HCT116 (cell line): ENCODE measurements at regions not wholly inside any gene's neighbourhood (a gene's known extent, or its start where the extent isn't known, plus 50 kb on each side); places are given as distances from the start of the nearest gene placed in this dataset.

Source experiments
- ATAC-seq: fragments of 200-7000 bp; cut with Tn5 transposase; 2 replicates; pipeline ENCODE4 v1.9.1; 2020; ENCODE audit warnings: mild to moderate bottlenecking, moderate library complexity
- BruUV-seq: library from RNA; stranded (reverse); fragments of 400-500 nt; replicated peaks from 2 replicates; lab custom pipeline; 2021; lab: Mats Ljungman, UMichigan
- CTCF ChIA-PET: fragments of 300-600 bp; sonication (Branson Sonifier 250); formaldehyde crosslinking; loops from one replicate; lab custom pipeline; 2021; ENCODE audit warnings: antibody characterized with exemption; lab: Charles Lee
- POLR2A ChIA-PET: fragments of 300-600, 350-600 bp; sonication (Branson Sonifier 250); formaldehyde crosslinking; loops from one replicate; lab custom pipeline; 2021; ENCODE audit warnings: antibody characterized with exemption; lab: Charles Lee
- RAD21 ChIA-PET, 2 experiments: fragments of 300-600 bp; sonication (Branson Sonifier 250); formaldehyde crosslinking; loops; one replicate each; lab custom pipeline; 2023; ENCODE audit warnings: low total read pairs in 2 of 2; ENCODE audit not compliant: uncharacterized antibody in 2 of 2, unreplicated experiment in 2 of 2, low non-redundant PET in 1 of 2; lab: Charles Lee
- DNase-seq: peaks from one replicate; pipeline ENCODE4 v3.0.0-alpha.2; 2010; ENCODE audit warnings: low read depth, low spot score
- H2AFZ ChIP-seq: fragments of 200-600 bp; shearing (Covaris generic), sonication (generic); 2 replicates; pipeline ENCODE4 v1.6.1; 2017; ENCODE audit warnings: low read depth, mixed run types, mixed read lengths, antibody characterized with exemption, low read length; ENCODE audit not compliant: poor library complexity, severe bottlenecking
- H3K27ac ChIP-seq: 2 replicates; pipeline ENCODE4 v1.5.1; 2012; ENCODE audit warnings: low read depth, low read length
- H3K27me3 ChIP-seq: fragments of 200-600 bp; sonication (generic); 2 replicates; pipeline ENCODE4 v1.6.1; 2016; ENCODE audit warnings: mixed run types, low read length, mixed read lengths; ENCODE audit not compliant: insufficient read depth
- H3K36me3 ChIP-seq, 2 experiments: fragments of 200-500 bp in 1 of 2; fragments of 200-600 bp in 1 of 2; sonication (Bioruptor generic) in 1 of 2; sonication (generic) in 1 of 2; 2 replicates each; pipeline versions ENCODE4 v1.5.1 to v1.6.1; 2014 to 2016; ENCODE audit warnings: low read length in 2 of 2, inconsistent platforms in 1 of 2, mixed read lengths in 1 of 2, mixed run types in 1 of 2; ENCODE audit not compliant: insufficient read depth in 2 of 2, control insufficient read depth in 1 of 2
- H3K4me1 ChIP-seq, 2 experiments: fragments of 200-600 bp in 1 of 2; sonication (generic) in 1 of 2; 2 replicates each; pipeline versions ENCODE4 v1.5.1 to v1.6.1; 2012 to 2017; ENCODE audit warnings: low read length in 2 of 2, inconsistent platforms in 1 of 2, mild to moderate bottlenecking in 1 of 2, mixed read lengths in 1 of 2, mixed run types in 1 of 2, moderate library complexity in 1 of 2; ENCODE audit not compliant: insufficient read depth in 2 of 2, control insufficient read depth in 1 of 2
- H3K4me2 ChIP-seq: fragments of 200-600 bp; sonication (generic); 2 replicates; pipeline ENCODE4 v1.6.1; 2017; ENCODE audit warnings: mixed run types, low read length, mixed read lengths
- H3K4me3 ChIP-seq, 2 experiments: fragments of 200-600 bp in 1 of 2; sonication (generic) in 1 of 2; replicated peaks in 1 of 2; 2 replicates each; pipeline ENCODE4 v1.5.1; 2011 to 2016; ENCODE audit warnings: low read length in 2 of 2, control low read depth in 1 of 2, low read depth in 1 of 2, mild to moderate bottlenecking in 1 of 2, mixed read lengths in 1 of 2, mixed run types in 1 of 2
- H3K79me2 ChIP-seq: fragments of 200-600 bp; sonication (generic); 2 replicates; pipeline ENCODE4 v1.6.1; 2017; ENCODE audit warnings: mild to moderate bottlenecking, mixed run types, low read length, moderate library complexity, mixed read lengths; ENCODE audit not compliant: insufficient read depth
- H3K9ac ChIP-seq: fragments of 200-600 bp; sonication (generic); 2 replicates; pipeline ENCODE4 v1.6.1; 2016; ENCODE audit warnings: low read length, mixed read lengths
- H3K9me2 ChIP-seq: fragments of 200-600 bp; sonication (generic), shearing (Covaris generic); 2 replicates; pipeline ENCODE4 v1.6.1; 2017; ENCODE audit warnings: mixed run types, mild to moderate bottlenecking, moderate library complexity; ENCODE audit not compliant: insufficient read depth
- H3K9me3 ChIP-seq, 2 experiments: fragments of 200-500 bp in 1 of 2; fragments of 200-600 bp in 1 of 2; sonication (Bioruptor generic) in 1 of 2; sonication (generic) in 1 of 2; 2 replicates each; pipeline ENCODE4 v1.6.1; 2014 to 2017; ENCODE audit warnings: low read length in 2 of 2, mixed read lengths in 2 of 2, inconsistent platforms in 1 of 2, low read depth in 1 of 2, mild to moderate bottlenecking in 1 of 2, mixed run types in 1 of 2, moderate library complexity in 1 of 2; ENCODE audit not compliant: control insufficient read depth in 1 of 2, insufficient read depth in 1 of 2
- H4K20me1 ChIP-seq: fragments of 200-600 bp; sonication (generic), shearing (Covaris generic); 2 replicates; pipeline ENCODE4 v1.6.1; 2017; ENCODE audit warnings: mixed run types, mild to moderate bottlenecking, moderate library complexity; ENCODE audit not compliant: insufficient read depth
- ATF3 ChIP-seq: IDR thresholded peaks from 2 replicates; pipeline ENCODE4 v1.6.1; 2012
- CBX3 ChIP-seq: IDR thresholded peaks from 2 replicates; pipeline ENCODE4 v1.6.1; 2012; ENCODE audit warnings: low read depth
- EGR1 ChIP-seq: IDR thresholded peaks from 2 replicates; pipeline ENCODE4 v1.6.1; 2012; ENCODE audit warnings: low read depth
- EZH2phosphoT487 ChIP-seq: fragments of 200-600 bp; IDR thresholded peaks from 2 replicates; pipeline ENCODE4 v1.6.1; 2018; ENCODE audit warnings: antibody characterized with exemption, borderline replicate concordance
- JUND ChIP-seq: IDR thresholded peaks from 2 replicates; pipeline ENCODE4 v1.6.1; 2012
- POLR2AphosphoS5 ChIP-seq: IDR thresholded peaks from 2 replicates; pipeline ENCODE4 v1.6.1; 2011; ENCODE audit warnings: mild to moderate bottlenecking, low read depth, low read length, moderate library complexity
- SIN3A ChIP-seq: IDR thresholded peaks from 2 replicates; pipeline ENCODE4 v1.6.1; 2012; ENCODE audit warnings: low read depth
- SP1 ChIP-seq: IDR thresholded peaks from 2 replicates; pipeline ENCODE4 v1.6.1; 2012; ENCODE audit warnings: low read depth
- SRF ChIP-seq: IDR thresholded peaks from 2 replicates; pipeline ENCODE4 v1.6.1; 2012; ENCODE audit warnings: low read depth
- TCF7L2 ChIP-seq: IDR thresholded peaks from 2 replicates; pipeline ENCODE4 v1.7.0; 2011; ENCODE audit warnings: borderline replicate concordance, inconsistent platforms; ENCODE audit not compliant: insufficient read depth, insufficient read length; ENCODE audit errors: extremely low read depth
- YY1 ChIP-seq: IDR thresholded peaks from 2 replicates; pipeline ENCODE4 v1.6.1; 2011; ENCODE audit warnings: low read length, low read depth, moderate library complexity, mild to moderate bottlenecking; ENCODE audit not compliant: insufficient replicate concordance; ENCODE audit errors: extremely low read depth
- ZFX ChIP-seq: fragments of 450-650 bp; IDR thresholded peaks from 2 replicates; pipeline ENCODE4 v1.6.1; 2017
- ZNF274 ChIP-seq: fragments of 200-500 bp; sonication (Bioruptor generic); IDR thresholded peaks from 2 replicates; pipeline ENCODE4 v1.6.1; 2014; ENCODE audit warnings: mild to moderate bottlenecking, low read depth, low read length, inconsistent platforms
- intact Hi-C: fragments of 100-400 bp; cut with micrococcal nuclease; formaldehyde crosslinking; loops from 2 replicates; pipeline ENCODE4 v1.10.0; 2022
- TF ChIP-seq, protein P1 (sequence below), 3 experiments: fragments of 200-600 bp in 1 of 3; sonication (generic) in 1 of 3; IDR thresholded peaks in 2 of 3; conservative IDR thresholded peaks in 1 of 3; 2 replicates each; pipeline ENCODE4 v1.5.1; 2012 to 2017; ENCODE audit warnings: low read depth in 2 of 3, low read length in 2 of 3, antibody characterized with exemption in 1 of 3, borderline replicate concordance in 1 of 3, control low read depth in 1 of 3, mild to moderate bottlenecking in 1 of 3, mixed read lengths in 1 of 3, mixed run types in 1 of 3, moderate library complexity in 1 of 3; ENCODE audit not compliant: insufficient read depth in 1 of 3
- TF ChIP-seq, protein P2 (sequence below): IDR thresholded peaks from 2 replicates; pipeline ENCODE4 v1.6.1; 2012; ENCODE audit warnings: low read depth

GRCh38 chr3:148230473-148230872 is 467.2 kb upstream of the AGTR1 start:
- Histone ChIP-seq H3K36me3 (no peaks in the 10 kb centered on the region), H3K9me3 (no peaks in the 10 kb centered on the region), H3K79me2 (no peaks in the 10 kb centered on the region)
- RAD21 ChIA-PET: no interaction called here
- TF ChIP-seq, protein P1, sequence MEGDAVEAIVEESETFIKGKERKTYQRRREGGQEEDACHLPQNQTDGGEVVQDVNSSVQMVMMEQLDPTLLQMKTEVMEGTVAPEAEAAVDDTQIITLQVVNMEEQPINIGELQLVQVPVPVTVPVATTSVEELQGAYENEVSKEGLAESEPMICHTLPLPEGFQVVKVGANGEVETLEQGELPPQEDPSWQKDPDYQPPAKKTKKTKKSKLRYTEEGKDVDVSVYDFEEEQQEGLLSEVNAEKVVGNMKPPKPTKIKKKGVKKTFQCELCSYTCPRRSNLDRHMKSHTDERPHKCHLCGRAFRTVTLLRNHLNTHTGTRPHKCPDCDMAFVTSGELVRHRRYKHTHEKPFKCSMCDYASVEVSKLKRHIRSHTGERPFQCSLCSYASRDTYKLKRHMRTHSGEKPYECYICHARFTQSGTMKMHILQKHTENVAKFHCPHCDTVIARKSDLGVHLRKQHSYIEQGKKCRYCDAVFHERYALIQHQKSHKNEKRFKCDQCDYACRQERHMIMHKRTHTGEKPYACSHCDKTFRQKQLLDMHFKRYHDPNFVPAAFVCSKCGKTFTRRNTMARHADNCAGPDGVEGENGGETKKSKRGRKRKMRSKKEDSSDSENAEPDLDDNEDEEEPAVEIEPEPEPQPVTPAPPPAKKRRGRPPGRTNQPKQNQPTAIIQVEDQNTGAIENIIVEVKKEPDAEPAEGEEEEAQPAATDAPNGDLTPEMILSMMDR (IDR thresholded peaks at IDR 0.05 in 2 of 3, conservative IDR thresholded peaks at IDR 0.05 in 1 of 3; ENCODE audit: borderline replicate concordance in 1 of 3, insufficient read depth in 1 of 3, low read depth in 2 of 3, low read length in 2 of 3): no peak
- no peak for TF ChIP-seq ZNF274
- no peak for TF ChIP-seq POLR2AphosphoS5
- TF ChIP-seq ZFX: no peak
- no peak for TF ChIP-seq TCF7L2
- TF ChIP-seq, protein P2, sequence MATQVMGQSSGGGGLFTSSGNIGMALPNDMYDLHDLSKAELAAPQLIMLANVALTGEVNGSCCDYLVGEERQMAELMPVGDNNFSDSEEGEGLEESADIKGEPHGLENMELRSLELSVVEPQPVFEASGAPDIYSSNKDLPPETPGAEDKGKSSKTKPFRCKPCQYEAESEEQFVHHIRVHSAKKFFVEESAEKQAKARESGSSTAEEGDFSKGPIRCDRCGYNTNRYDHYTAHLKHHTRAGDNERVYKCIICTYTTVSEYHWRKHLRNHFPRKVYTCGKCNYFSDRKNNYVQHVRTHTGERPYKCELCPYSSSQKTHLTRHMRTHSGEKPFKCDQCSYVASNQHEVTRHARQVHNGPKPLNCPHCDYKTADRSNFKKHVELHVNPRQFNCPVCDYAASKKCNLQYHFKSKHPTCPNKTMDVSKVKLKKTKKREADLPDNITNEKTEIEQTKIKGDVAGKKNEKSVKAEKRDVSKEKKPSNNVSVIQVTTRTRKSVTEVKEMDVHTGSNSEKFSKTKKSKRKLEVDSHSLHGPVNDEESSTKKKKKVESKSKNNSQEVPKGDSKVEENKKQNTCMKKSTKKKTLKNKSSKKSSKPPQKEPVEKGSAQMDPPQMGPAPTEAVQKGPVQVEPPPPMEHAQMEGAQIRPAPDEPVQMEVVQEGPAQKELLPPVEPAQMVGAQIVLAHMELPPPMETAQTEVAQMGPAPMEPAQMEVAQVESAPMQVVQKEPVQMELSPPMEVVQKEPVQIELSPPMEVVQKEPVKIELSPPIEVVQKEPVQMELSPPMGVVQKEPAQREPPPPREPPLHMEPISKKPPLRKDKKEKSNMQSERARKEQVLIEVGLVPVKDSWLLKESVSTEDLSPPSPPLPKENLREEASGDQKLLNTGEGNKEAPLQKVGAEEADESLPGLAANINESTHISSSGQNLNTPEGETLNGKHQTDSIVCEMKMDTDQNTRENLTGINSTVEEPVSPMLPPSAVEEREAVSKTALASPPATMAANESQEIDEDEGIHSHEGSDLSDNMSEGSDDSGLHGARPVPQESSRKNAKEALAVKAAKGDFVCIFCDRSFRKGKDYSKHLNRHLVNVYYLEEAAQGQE: no peak
- TF ChIP-seq SRF: no peak
- TF ChIP-seq JUND: no peak
- no peak for TF ChIP-seq SP1
- TF ChIP-seq EGR1: no peak
- TF ChIP-seq EZH2phosphoT487: no peak
- no peak for TF ChIP-seq CBX3
- TF ChIP-seq ATF3: no peak
- no peak for TF ChIP-seq SIN3A
- no peak for TF ChIP-seq YY1
- TF ChIP-seq, all 23 proteins: peak for 0
- DNase-seq (no peak), ATAC-seq (no peak)
- Histone ChIP-seq H4K20me1 (no peaks in the 10 kb centered on the region), H3K9me2 (no peaks in the 10 kb centered on the region), H2AFZ (no peak overlapping the region), H3K27me3 (no peaks in the 10 kb centered on the region), H3K4me3 (no peak overlapping the region), H3K27ac (no peak overlapping the region), H3K4me2 (no peak overlapping the region), H3K9ac (no peak overlapping the region), H3K4me1 (no peaks in the 10 kb centered on the region)
- POLR2A ChIA-PET: no interaction called here
- BruUV-seq: no TSS peak
- CTCF ChIA-PET: no interaction called here
- intact Hi-C loops: no loop called here
